ENCODE measurements at regions not wholly inside any gene's neighbourhood (a gene's known extent, or its start where the extent isn't known, plus 50 kb on each side); places are given as distances from the start of the nearest gene placed in this dataset.

DNA sequence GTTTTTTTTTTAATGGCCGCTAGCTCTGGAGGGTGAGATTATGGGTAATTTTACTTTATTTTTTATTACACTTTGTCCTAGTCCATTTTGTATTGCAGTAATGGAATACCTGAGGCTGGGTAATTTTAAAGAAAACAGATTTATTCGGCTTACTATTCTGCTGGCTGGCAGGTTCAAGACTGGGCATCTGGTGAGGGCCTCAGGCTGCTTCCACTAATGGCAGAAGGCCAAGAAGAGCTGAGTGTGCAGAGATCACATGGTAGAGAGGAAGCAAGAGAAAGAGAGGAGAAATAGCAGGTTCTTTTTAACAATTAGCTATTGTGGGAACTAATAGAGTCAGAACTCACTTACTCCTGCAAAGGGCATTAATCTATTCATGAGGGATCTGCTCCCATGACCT is 52.4 kb upstream of the ARHGAP28 start:
- TF ChIP-seq, protein P1, sequence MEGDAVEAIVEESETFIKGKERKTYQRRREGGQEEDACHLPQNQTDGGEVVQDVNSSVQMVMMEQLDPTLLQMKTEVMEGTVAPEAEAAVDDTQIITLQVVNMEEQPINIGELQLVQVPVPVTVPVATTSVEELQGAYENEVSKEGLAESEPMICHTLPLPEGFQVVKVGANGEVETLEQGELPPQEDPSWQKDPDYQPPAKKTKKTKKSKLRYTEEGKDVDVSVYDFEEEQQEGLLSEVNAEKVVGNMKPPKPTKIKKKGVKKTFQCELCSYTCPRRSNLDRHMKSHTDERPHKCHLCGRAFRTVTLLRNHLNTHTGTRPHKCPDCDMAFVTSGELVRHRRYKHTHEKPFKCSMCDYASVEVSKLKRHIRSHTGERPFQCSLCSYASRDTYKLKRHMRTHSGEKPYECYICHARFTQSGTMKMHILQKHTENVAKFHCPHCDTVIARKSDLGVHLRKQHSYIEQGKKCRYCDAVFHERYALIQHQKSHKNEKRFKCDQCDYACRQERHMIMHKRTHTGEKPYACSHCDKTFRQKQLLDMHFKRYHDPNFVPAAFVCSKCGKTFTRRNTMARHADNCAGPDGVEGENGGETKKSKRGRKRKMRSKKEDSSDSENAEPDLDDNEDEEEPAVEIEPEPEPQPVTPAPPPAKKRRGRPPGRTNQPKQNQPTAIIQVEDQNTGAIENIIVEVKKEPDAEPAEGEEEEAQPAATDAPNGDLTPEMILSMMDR (conservative IDR thresholded peaks at IDR 0.05; ENCODE audit: low read length): no peak
- TF ChIP-seq EZH2phosphoT487 (IDR thresholded peaks at IDR 0.05; ENCODE audit: borderline replicate concordance): no peak

All from Loucy (cell line).